Breast epithelium (tissue), 3 donors: ENCODE measurements at regions not wholly inside any gene's neighbourhood (a gene's known extent, or its start where the extent isn't known, plus 50 kb on each side); places are given as distances from the start of the nearest gene placed in this dataset.

Experiments
- CTCF ChIP-seq, 3 donors: fragments of 450-650 bp; IDR thresholded peaks; one replicate each; pipeline ENCODE4 v1.5.1; 2016 to 2017; ENCODE audit warnings: antibody characterized with exemption in 3 of 3, mild to moderate bottlenecking in 3 of 3, moderate library complexity in 3 of 3
- POLR2A ChIP-seq: fragments of 450-650 bp; IDR thresholded peaks from one replicate; pipeline ENCODE4 v1.6.1; 2016; ENCODE audit warnings: antibody characterized with exemption, mild to moderate bottlenecking, moderate library complexity
- POLR2AphosphoS5 ChIP-seq, 3 donors: sonication (generic); formaldehyde crosslinking; IDR thresholded peaks; one replicate each; pipeline ENCODE4 v1.6.1; 2017; ENCODE audit warnings: antibody characterized with exemption in 3 of 3

- TF ChIP-seq CTCF (IDR thresholded peaks at IDR 0.05) = no peak
- no peak for TF ChIP-seq POLR2A
- TF ChIP-seq POLR2AphosphoS5 (IDR thresholded peaks at IDR 0.05) = no peak
Observed at GRCh38 chrX:40152173-40152711, 54.5 kb upstream of the BCOR start.
